ENCODE measurements at regions not wholly inside any gene's neighbourhood (a gene's known extent, or its start where the extent isn't known, plus 50 kb on each side); places are given as distances from the start of the nearest gene placed in this dataset.

- no peaks in the 10 kb centered on the region for H3K9me3 ChIP-seq
- Mint-ChIP-seq H3K9me3 (ENCODE audit: unreplicated experiment) (no peaks in the 10 kb centered on the region), H3K4me1 (ENCODE audit: low read depth, unreplicated experiment) (peaks cover 36% of the 10 kb centered on the region), H3K27ac (ENCODE audit: unreplicated experiment) (no peak overlapping the region), H3K27me3 (ENCODE audit: insufficient read depth, unreplicated experiment) (no peaks in the 10 kb centered on the region), H3K36me3 (ENCODE audit: insufficient read depth, unreplicated experiment) (peaks cover 6% of the 10 kb centered on the region), H3K4me3 (ENCODE audit: unreplicated experiment) (no peak overlapping the region)
- H3K4me3 ChIP-seq (ENCODE audit: low read depth, low read length): no peak overlapping the region
- intact Hi-C loops (cut with micrococcal nuclease; ENCODE audit: unreplicated experiment): no loop called here
- TF ChIP-seq CTCF (IDR thresholded peaks at IDR 0.05; ENCODE audit: insufficient read depth in 1 of 2, low read depth in 1 of 2, low read length in 1 of 2, severe bottlenecking in 1 of 2, unreplicated experiment in 1 of 2): no peak
- POLR2A ChIA-PET: no interaction called here
- no TSS peak for BruUV-seq (replicated peaks)
- CTCF ChIA-PET: no interaction called here
- H3K4me1 ChIP-seq: peaks cover 16% of the 10 kb centered on the region
- DNase-seq: no peak
- no peaks in the 10 kb centered on the region for H3K27me3 ChIP-seq (replicated peaks; ENCODE audit: control insufficient read depth, insufficient read depth, low read length)
- H3K36me3 ChIP-seq (ENCODE audit: control insufficient read depth, insufficient read depth, low read length): no peaks in the 10 kb centered on the region
These were observed 146.2 kb upstream of the KLF4 start for GRCh38 chr9:107635803-107636174.

GRCh38 chr9:107635101-107635802 lies 145.7 kb upstream of the KLF4 start:
- Mint-ChIP-seq H3K4me3 (ENCODE audit: unreplicated experiment) (no peak overlapping the region), H3K27me3 (ENCODE audit: insufficient read depth, unreplicated experiment) (no peaks in the 10 kb centered on the region), H3K4me1 (ENCODE audit: low read depth, unreplicated experiment) (peaks cover 30% of the 10 kb centered on the region), H3K27ac (ENCODE audit: unreplicated experiment) (no peak overlapping the region), H3K36me3 (ENCODE audit: insufficient read depth, unreplicated experiment) (peaks cover 6% of the 10 kb centered on the region), H3K9me3 (ENCODE audit: unreplicated experiment) (no peaks in the 10 kb centered on the region)
- DNase-seq: no peak
- no peaks in the 10 kb centered on the region for H3K9me3 ChIP-seq
- H3K4me1 ChIP-seq: peaks cover 16% of the 10 kb centered on the region
- BruUV-seq (replicated peaks): no TSS peak
- H3K4me3 ChIP-seq (ENCODE audit: low read depth, low read length): no peak overlapping the region
- ChIA-PET POLR2A (no interaction called here), CTCF (no interaction called here)
- no peak for TF ChIP-seq CTCF (IDR thresholded peaks at IDR 0.05; ENCODE audit: insufficient read depth in 1 of 2, low read depth in 1 of 2, low read length in 1 of 2, severe bottlenecking in 1 of 2, unreplicated experiment in 1 of 2)
- intact Hi-C loops (cut with micrococcal nuclease; ENCODE audit: unreplicated experiment): no loop called here
- no peaks in the 10 kb centered on the region for H3K27me3 ChIP-seq (replicated peaks; ENCODE audit: control insufficient read depth, insufficient read depth, low read length)
- H3K36me3 ChIP-seq (ENCODE audit: control insufficient read depth, insufficient read depth, low read length): no peaks in the 10 kb centered on the region

- Mint-ChIP-seq H3K9me3 (ENCODE audit: unreplicated experiment) (no peaks in the 10 kb centered on the region), H3K27ac (ENCODE audit: unreplicated experiment) (no peak overlapping the region), H3K4me3 (ENCODE audit: unreplicated experiment) (no peak overlapping the region), H3K27me3 (ENCODE audit: insufficient read depth, unreplicated experiment) (no peaks in the 10 kb centered on the region), H3K4me1 (ENCODE audit: low read depth, unreplicated experiment) (peaks cover 21% of the 10 kb centered on the region), H3K36me3 (ENCODE audit: insufficient read depth, unreplicated experiment) (peaks cover 6% of the 10 kb centered on the region)
- Histone ChIP-seq H3K9me3 (no peaks in the 10 kb centered on the region), H3K27me3 (replicated peaks; ENCODE audit: control insufficient read depth, insufficient read depth, low read length) (no peaks in the 10 kb centered on the region), H3K36me3 (ENCODE audit: control insufficient read depth, insufficient read depth, low read length) (no peaks in the 10 kb centered on the region), H3K4me1 (peaks cover 1% of the 10 kb centered on the region; the same call in 1 of the 2 replicates), H3K4me3 (ENCODE audit: low read depth, low read length) (no peak overlapping the region)
- POLR2A ChIA-PET: no interaction called here
- no TSS peak for BruUV-seq (replicated peaks)
- TF ChIP-seq CTCF (IDR thresholded peaks at IDR 0.05; ENCODE audit: insufficient read depth in 1 of 2, low read depth in 1 of 2, low read length in 1 of 2, severe bottlenecking in 1 of 2, unreplicated experiment in 1 of 2): no peak
- CTCF ChIA-PET: no interaction called here
- no peak for DNase-seq
- intact Hi-C loops (cut with micrococcal nuclease; ENCODE audit: unreplicated experiment): no loop called here
These were observed 143.8 kb upstream of the KLF4 start for GRCh38 chr9:107633406-107633805.

All from Caco-2 (cell line).